Endothelial cell of umbilical vein (primary cell): ENCODE measurements at regions not wholly inside any gene's neighbourhood (a gene's known extent, or its start where the extent isn't known, plus 50 kb on each side); places are given as distances from the start of the nearest gene placed in this dataset.

Source experiments
- BruUV-seq: library from RNA; stranded (reverse); fragments of 400-500 nt; replicated peaks from 2 replicates; lab custom pipeline; 2021; lab: Mats Ljungman, UMichigan
- CTCF ChIA-PET: fragments of 300-600, 350-600 bp; sonication (Branson Sonifier 250); formaldehyde crosslinking; loops from one replicate; lab custom pipeline; 2021; ENCODE audit warnings: antibody characterized with exemption, inconsistent platforms; lab: Charles Lee
- POLR2A ChIA-PET: fragments of 300-600, 350-600 bp; sonication (Branson Sonifier 250); formaldehyde crosslinking; loops from one replicate; lab custom pipeline; 2021; ENCODE audit warnings: antibody characterized with exemption, inconsistent platforms; lab: Charles Lee
- DNase-seq: peaks from one replicate; pipeline ENCODE4 v3.0.0-alpha.2; 2011; ENCODE audit warnings: low read depth, low spot score
- FAIRE-seq: peaks from 2 replicates; lab custom pipeline; 2011; peaks lifted over from hg19 to GRCh38; lab: Jason Lieb, UNC
- H2AFZ ChIP-seq: 2 replicates; pipeline ENCODE4 v1.6.0; 2012; ENCODE audit warnings: low read depth, low read length, control low read depth, inconsistent platforms
- H3K27ac ChIP-seq: 2 replicates; pipeline ENCODE4 v1.5.1; 2011; ENCODE audit warnings: low read depth, mild to moderate bottlenecking, control low read depth, low read length, moderate library complexity; ENCODE audit not compliant: insufficient read depth
- H3K27me3 ChIP-seq, 2 experiments: 2 replicates each; pipeline versions ENCODE4 v1.6.0 to v1.6.1; 2011; ENCODE audit warnings: low read length in 2 of 2, mixed read lengths in 1 of 2; ENCODE audit not compliant: control insufficient read depth in 2 of 2, insufficient read depth in 2 of 2
- H3K36me3 ChIP-seq, 2 experiments: 2 replicates in 1 of 2; 3 replicates in 1 of 2; pipeline ENCODE4 v1.5.1; 2011; ENCODE audit warnings: low read length in 2 of 2, mild to moderate bottlenecking in 1 of 2, moderate library complexity in 1 of 2; ENCODE audit not compliant: control insufficient read depth in 2 of 2, insufficient read depth in 2 of 2; ENCODE audit errors: extremely low read depth in 1 of 2
- H3K4me1 ChIP-seq: 3 replicates; pipeline ENCODE4 v1.5.1; 2011; ENCODE audit warnings: mild to moderate bottlenecking, low read length; ENCODE audit not compliant: control insufficient read depth, insufficient read depth; ENCODE audit errors: extremely low read depth
- H3K4me2 ChIP-seq: 2 replicates; pipeline ENCODE4 v1.6.1; 2011; ENCODE audit warnings: low read length, control low read depth, mixed read lengths; ENCODE audit not compliant: insufficient read depth
- H3K4me3 ChIP-seq, 3 experiments: fragments of 200-600 bp in 1 of 3; sonication (generic), shearing (Covaris generic) in 1 of 3; replicated peaks in 1 of 3; 2 replicates each; pipeline ENCODE4 v1.5.1; 2011 to 2016; ENCODE audit warnings: control low read depth in 3 of 3, low read length in 3 of 3, mild to moderate bottlenecking in 2 of 3, inconsistent platforms in 1 of 3, low read depth in 1 of 3, moderate library complexity in 1 of 3; ENCODE audit not compliant: insufficient read depth in 1 of 3
- H3K79me2 ChIP-seq: 2 replicates; pipeline ENCODE4 v1.6.0; 2012; ENCODE audit warnings: low read length, inconsistent platforms; ENCODE audit not compliant: control insufficient read depth, insufficient read depth
- H3K9ac ChIP-seq: replicated peaks from 2 replicates; pipeline ENCODE3; 2011; ENCODE audit warnings: low read length, control low read depth; ENCODE audit not compliant: insufficient read depth; ENCODE audit errors: extremely low read depth
- H3K9me1 ChIP-seq: replicated peaks from 3 replicates; pipeline ENCODE4 v1.6.0; 2011; ENCODE audit warnings: mild to moderate bottlenecking, low read length; ENCODE audit not compliant: control insufficient read depth, insufficient read depth; ENCODE audit errors: extremely low read depth
- H3K9me3 ChIP-seq: replicated peaks from 2 replicates; pipeline ENCODE4 v1.5.1; 2012; ENCODE audit warnings: low read length, inconsistent platforms; ENCODE audit not compliant: control insufficient read depth, insufficient read depth
- H4K20me1 ChIP-seq: replicated peaks from 2 replicates; pipeline ENCODE3; 2011; ENCODE audit warnings: mild to moderate bottlenecking, low read length; ENCODE audit not compliant: control insufficient read depth, insufficient read depth; ENCODE audit errors: extremely low read depth
- CTCF ChIP-seq, 2 donors: IDR thresholded peaks; 1 replicate in 1 of 2; 2 replicates in 1 of 2; pipeline ENCODE4 v1.5.1; 2011; ENCODE audit warnings: low read length in 2 of 2, mild to moderate bottlenecking in 2 of 2, moderate library complexity in 2 of 2, control low read depth in 1 of 2, inconsistent platforms in 1 of 2, low read depth in 1 of 2; ENCODE audit not compliant: insufficient read depth in 1 of 2; ENCODE audit errors: extremely low read depth in 1 of 2
- EZH2 ChIP-seq: IDR thresholded peaks from 2 replicates; pipeline ENCODE4 v1.6.1; 2012; ENCODE audit warnings: borderline replicate concordance, low read depth, mild to moderate bottlenecking, moderate library complexity, low read length, inconsistent platforms; ENCODE audit not compliant: severe bottlenecking
- GATA2 ChIP-seq: IDR thresholded peaks from 2 replicates; pipeline ENCODE4 v1.7.0; 2011; ENCODE audit warnings: low read depth, mild to moderate bottlenecking, moderate library complexity, mixed read lengths, low read length; ENCODE audit not compliant: insufficient read length, insufficient read depth
- JUN ChIP-seq: IDR thresholded peaks from 2 replicates; pipeline ENCODE4 v1.6.1; 2011; ENCODE audit warnings: borderline replicate concordance, low read depth; ENCODE audit not compliant: insufficient read length, insufficient read depth
- MYC ChIP-seq: IDR thresholded peaks from one replicate; pipeline ENCODE4 v1.6.1; 2011; ENCODE audit warnings: mild to moderate bottlenecking, low read depth, low read length
- POLR2A ChIP-seq: IDR thresholded peaks from 2 replicates; pipeline ENCODE4 v1.6.1; 2012; ENCODE audit warnings: low read depth, mild to moderate bottlenecking, control low read depth, low read length
- POLR2AphosphoS5 ChIP-seq: IDR thresholded peaks from 2 replicates; pipeline ENCODE4 v1.6.1; 2012; ENCODE audit warnings: low read depth, mild to moderate bottlenecking, control low read depth, low read length, moderate library complexity; ENCODE audit not compliant: insufficient read depth
- dilution Hi-C: fragments of 300-500 bp; cut with MboI; formaldehyde crosslinking; loops from one replicate; pipeline ENCODE4 v1.15.0; 2019; ENCODE audit warnings: low sequenced_read_pairs; ENCODE audit not compliant: extremely low pct_ligation_motif_present
- intact Hi-C: fragments of 100-400 bp; cut with micrococcal nuclease; formaldehyde crosslinking; loops from one replicate; pipeline ENCODE4 v1.10.0; 2022

- dilution Hi-C loops (no loop called here), intact Hi-C loops (no loop called here)
- Histone ChIP-seq H4K20me1 (no peaks in the 10 kb centered on the region), H3K4me1 (no peaks in the 10 kb centered on the region), H2AFZ (no peak overlapping the region), H3K4me3 (no peak overlapping the region), H3K36me3 (no peaks in the 10 kb centered on the region), H3K9me3 (no peaks in the 10 kb centered on the region), H3K9ac (no peak overlapping the region), H3K9me1 (no peaks in the 10 kb centered on the region), H3K27ac (no peak overlapping the region), H3K79me2 (no peaks in the 10 kb centered on the region), H3K4me2 (no peak overlapping the region), H3K27me3 (no peaks in the 10 kb centered on the region)
- TF ChIP-seq JUN, result no peak
- ChIA-PET POLR2A (no interaction called here), CTCF (no interaction called here)
- DNase-seq (no peak), FAIRE-seq (no peak)
- BruUV-seq, result no TSS peak
Observed at GRCh38 chr1:30267856-30268255, 455.5 kb downstream of the MATN1 start.

- TF ChIP-seq POLR2AphosphoS5 (no peak), MYC (no peak), GATA2 (no peak), JUN (no peak), POLR2A (no peak), CTCF (IDR thresholded peaks at IDR 0.05; ENCODE audit: extremely low read depth in 1 of 2, insufficient read depth in 1 of 2, low read depth in 1 of 2, low read length in 2 of 2) (no peak), EZH2 (no peak)
- H2AFZ ChIP-seq, result no peak overlapping the region
- H3K36me3 ChIP-seq, result no peaks in the 10 kb centered on the region
- CTCF ChIA-PET, result no interaction called here
- BruUV-seq, result no TSS peak
- H3K9me1 ChIP-seq, result no peaks in the 10 kb centered on the region
- FAIRE-seq, result no peak
- no peak overlapping the region for H3K27ac ChIP-seq
- H3K4me1 ChIP-seq, result no peaks in the 10 kb centered on the region
- H3K4me3 ChIP-seq, result no peak overlapping the region
- intact Hi-C loops (no loop called here), dilution Hi-C loops (no loop called here)
- no peaks in the 10 kb centered on the region for H3K79me2 ChIP-seq
- DNase-seq, result no peak
- H3K27me3 ChIP-seq, result no peaks in the 10 kb centered on the region
- no peak overlapping the region for H3K9ac ChIP-seq
- no peak overlapping the region for H3K4me2 ChIP-seq
- H3K9me3 ChIP-seq, result no peaks in the 10 kb centered on the region
- no peaks in the 10 kb centered on the region for H4K20me1 ChIP-seq
- POLR2A ChIA-PET, result no interaction called here
Observed at GRCh38 chr1:30267046-30267445, 456.3 kb downstream of the MATN1 start.
